Endothelial cell of umbilical vein (primary cell): ENCODE measurements at regions not wholly inside any gene's neighbourhood (a gene's known extent, or its start where the extent isn't known, plus 50 kb on each side); places are given as distances from the start of the nearest gene placed in this dataset.

Experiments used
- EZH2 ChIP-seq: IDR thresholded peaks from 2 replicates; pipeline ENCODE4 v1.6.1; 2012; ENCODE audit warnings: borderline replicate concordance, low read depth, mild to moderate bottlenecking, moderate library complexity, low read length, inconsistent platforms; ENCODE audit not compliant: severe bottlenecking
- GATA2 ChIP-seq: IDR thresholded peaks from 2 replicates; pipeline ENCODE4 v1.7.0; 2011; ENCODE audit warnings: low read depth, mild to moderate bottlenecking, moderate library complexity, mixed read lengths, low read length; ENCODE audit not compliant: insufficient read length, insufficient read depth
- MYC ChIP-seq: IDR thresholded peaks from one replicate; pipeline ENCODE4 v1.6.1; 2011; ENCODE audit warnings: mild to moderate bottlenecking, low read depth, low read length
- POLR2A ChIP-seq: IDR thresholded peaks from 2 replicates; pipeline ENCODE4 v1.6.1; 2012; ENCODE audit warnings: low read depth, mild to moderate bottlenecking, control low read depth, low read length
- POLR2AphosphoS5 ChIP-seq: IDR thresholded peaks from 2 replicates; pipeline ENCODE4 v1.6.1; 2012; ENCODE audit warnings: low read depth, mild to moderate bottlenecking, control low read depth, low read length, moderate library complexity; ENCODE audit not compliant: insufficient read depth
- TF ChIP-seq, protein P1 (sequence below), 2 donors: IDR thresholded peaks; 1 replicate in 1 of 2; 2 replicates in 1 of 2; pipeline ENCODE4 v1.5.1; 2011; ENCODE audit warnings: low read length in 2 of 2, mild to moderate bottlenecking in 2 of 2, moderate library complexity in 2 of 2, control low read depth in 1 of 2, inconsistent platforms in 1 of 2, low read depth in 1 of 2; ENCODE audit not compliant: insufficient read depth in 1 of 2; ENCODE audit errors: extremely low read depth in 1 of 2

DNA sequence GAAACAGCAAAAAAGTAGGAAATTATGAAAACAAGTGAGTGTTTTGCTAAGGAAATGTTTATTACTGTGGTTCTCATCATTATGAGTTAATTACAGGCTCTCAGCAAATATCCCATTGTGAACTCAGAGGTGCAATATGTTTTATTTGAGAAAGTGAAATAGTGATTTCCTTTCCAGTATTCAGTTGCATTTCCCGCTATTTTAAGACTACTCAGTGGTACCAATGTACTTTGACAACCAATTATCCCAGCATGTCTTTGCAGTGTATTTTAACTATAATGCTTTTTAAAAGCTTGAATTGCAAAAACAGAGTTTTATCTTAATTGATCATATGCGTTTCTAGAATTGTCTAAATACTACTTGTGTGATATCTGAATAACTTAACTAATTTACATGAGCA, 383.8 kb upstream of the TENM3 start:
- no peak for TF ChIP-seq POLR2AphosphoS5
- TF ChIP-seq, protein P1, sequence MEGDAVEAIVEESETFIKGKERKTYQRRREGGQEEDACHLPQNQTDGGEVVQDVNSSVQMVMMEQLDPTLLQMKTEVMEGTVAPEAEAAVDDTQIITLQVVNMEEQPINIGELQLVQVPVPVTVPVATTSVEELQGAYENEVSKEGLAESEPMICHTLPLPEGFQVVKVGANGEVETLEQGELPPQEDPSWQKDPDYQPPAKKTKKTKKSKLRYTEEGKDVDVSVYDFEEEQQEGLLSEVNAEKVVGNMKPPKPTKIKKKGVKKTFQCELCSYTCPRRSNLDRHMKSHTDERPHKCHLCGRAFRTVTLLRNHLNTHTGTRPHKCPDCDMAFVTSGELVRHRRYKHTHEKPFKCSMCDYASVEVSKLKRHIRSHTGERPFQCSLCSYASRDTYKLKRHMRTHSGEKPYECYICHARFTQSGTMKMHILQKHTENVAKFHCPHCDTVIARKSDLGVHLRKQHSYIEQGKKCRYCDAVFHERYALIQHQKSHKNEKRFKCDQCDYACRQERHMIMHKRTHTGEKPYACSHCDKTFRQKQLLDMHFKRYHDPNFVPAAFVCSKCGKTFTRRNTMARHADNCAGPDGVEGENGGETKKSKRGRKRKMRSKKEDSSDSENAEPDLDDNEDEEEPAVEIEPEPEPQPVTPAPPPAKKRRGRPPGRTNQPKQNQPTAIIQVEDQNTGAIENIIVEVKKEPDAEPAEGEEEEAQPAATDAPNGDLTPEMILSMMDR (IDR thresholded peaks at IDR 0.05; ENCODE audit: extremely low read depth in 1 of 2, insufficient read depth in 1 of 2, low read depth in 1 of 2, low read length in 2 of 2): no peak
- TF ChIP-seq POLR2A: no peak
- TF ChIP-seq GATA2: no peak
- no peak for TF ChIP-seq MYC
- no peak for TF ChIP-seq EZH2
